ENCODE measurements at regions not wholly inside any gene's neighbourhood (a gene's known extent, or its start where the extent isn't known, plus 50 kb on each side); places are given as distances from the start of the nearest gene placed in this dataset.

DNA sequence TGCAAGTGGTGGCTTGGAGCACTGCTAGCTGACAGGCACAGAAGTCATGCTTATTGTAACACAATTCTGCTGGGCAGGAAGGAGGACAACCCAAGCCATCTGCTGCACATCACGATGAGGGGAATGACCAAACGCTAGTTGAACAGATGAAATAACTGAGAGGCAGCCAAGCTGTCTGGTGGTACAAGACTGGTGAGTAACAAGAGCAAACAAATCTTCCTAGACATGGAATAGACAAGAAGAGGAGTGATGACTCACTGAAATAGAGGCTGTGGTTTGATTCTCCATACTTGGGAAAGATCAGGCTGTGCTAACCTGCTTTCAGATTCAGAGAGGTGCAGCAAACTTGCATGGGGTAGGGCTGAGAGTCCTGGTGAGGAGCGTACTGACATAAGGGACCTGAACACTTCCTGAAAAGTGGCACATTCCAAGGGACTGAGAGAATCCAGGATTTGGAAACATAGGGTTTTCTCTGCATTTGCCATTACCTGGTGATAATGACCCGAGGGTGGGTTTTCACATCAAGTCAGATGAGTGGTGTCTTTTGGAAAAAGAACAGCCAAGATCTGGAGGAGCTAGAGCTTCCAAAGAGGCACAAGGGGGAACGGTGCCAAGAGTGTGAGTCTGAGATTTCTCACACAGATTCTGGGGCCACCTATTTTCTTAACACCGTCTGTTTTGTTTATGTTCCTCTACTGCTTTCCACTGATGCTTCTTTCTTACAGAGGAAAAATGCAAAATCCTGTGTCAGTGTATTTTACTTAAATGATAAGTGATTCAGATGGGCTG, 60.0 kb downstream of the PRL start:
- no peak overlapping the region for H3K14ac ChIP-seq (ENCODE audit: insufficient read depth, low read length)
- no peak overlapping the region for H2AFZ ChIP-seq (ENCODE audit: low read length)
- no peak overlapping the region for H3K4ac ChIP-seq (ENCODE audit: low read depth, low read length)
- no peaks in the 10 kb centered on the region for H3K79me1 ChIP-seq (ENCODE audit: insufficient read depth, low read depth, low read length, poor library complexity, severe bottlenecking)
- no peaks in the 10 kb centered on the region for H3K79me2 ChIP-seq (ENCODE audit: insufficient read depth, low read length)
- H2BK20ac ChIP-seq (ENCODE audit: low read depth, low read length, poor library complexity, severe bottlenecking), result no peak overlapping the region
- H4K8ac ChIP-seq (replicated peaks; ENCODE audit: insufficient read length, low read depth, low read length), result no peak overlapping the region
- H3K27ac ChIP-seq (ENCODE audit: insufficient read length, low read depth, low read length), result no peak overlapping the region
- H3K56ac ChIP-seq (ENCODE audit: insufficient read length, low read depth, low read length), result no peak overlapping the region
- H4K5ac ChIP-seq (ENCODE audit: insufficient read length, low read depth, low read length), result no peak overlapping the region
- DNase-seq, result no peak
- no CpG with 5 or more reads among the region's 6 CpGs for WGBS (ENCODE audit: extremely low coverage, insufficient read length, low lambda C conversion rate)
- no peaks in the 10 kb centered on the region for H3K27me3 Mint-ChIP-seq (ENCODE audit: low read depth)
- H3K4me2 ChIP-seq (ENCODE audit: insufficient read depth, insufficient read length, low read length), result no peak overlapping the region
- no peaks in the 10 kb centered on the region for H3K27me3 ChIP-seq (ENCODE audit: insufficient read depth, low read length)
- H2BK5ac ChIP-seq (ENCODE audit: insufficient read length, low read length), result no peak overlapping the region
- no peak overlapping the region for H2BK120ac ChIP-seq (ENCODE audit: low read depth, low read length, poor library complexity, severe bottlenecking)
- H3K9me3 Mint-ChIP-seq, result peaks cover 5 to 7% of the 10 kb centered on the region in 2 experiments; a peak in 3 of 5 replicates
- no peak overlapping the region for H4K91ac ChIP-seq (ENCODE audit: insufficient read length, low read depth, low read length)
- no peaks in the 10 kb centered on the region for H3K9me3 ChIP-seq (ENCODE audit: control insufficient read depth, low read depth, low read length)
- peaks cover 0 to 7% of the 10 kb centered on the region in 2 experiments; a peak in 2 of 4 replicates for H3K4me1 Mint-ChIP-seq
- no peak overlapping the region for H2BK15ac ChIP-seq (ENCODE audit: low read depth, low read length)
- no peak overlapping the region for H3K23ac ChIP-seq (ENCODE audit: insufficient read length, low read depth, low read length)
- H3K23me2 ChIP-seq (ENCODE audit: insufficient read length, low read depth, low read length, poor library complexity, severe bottlenecking), result no peaks in the 10 kb centered on the region
- H3K18ac ChIP-seq (ENCODE audit: insufficient read length, low read depth, low read length), result no peak overlapping the region
- no peak overlapping the region for H3K4me3 Mint-ChIP-seq
- no peak overlapping the region for H2BK12ac ChIP-seq (ENCODE audit: insufficient read length, low read depth, low read length)
- H3K36me3 Mint-ChIP-seq (ENCODE audit: insufficient read depth in 1 of 3, low read depth in 3 of 3), result peaks cover 0 to 7% (median 5%) of the 10 kb centered on the region in 3 experiments; a peak in 4 of 7 replicates
- H2AK5ac ChIP-seq (ENCODE audit: insufficient read length, low read length), result no peak overlapping the region
- no peak overlapping the region for H3T11ph ChIP-seq (ENCODE audit: low read length)
- TF ChIP-seq, protein P1, sequence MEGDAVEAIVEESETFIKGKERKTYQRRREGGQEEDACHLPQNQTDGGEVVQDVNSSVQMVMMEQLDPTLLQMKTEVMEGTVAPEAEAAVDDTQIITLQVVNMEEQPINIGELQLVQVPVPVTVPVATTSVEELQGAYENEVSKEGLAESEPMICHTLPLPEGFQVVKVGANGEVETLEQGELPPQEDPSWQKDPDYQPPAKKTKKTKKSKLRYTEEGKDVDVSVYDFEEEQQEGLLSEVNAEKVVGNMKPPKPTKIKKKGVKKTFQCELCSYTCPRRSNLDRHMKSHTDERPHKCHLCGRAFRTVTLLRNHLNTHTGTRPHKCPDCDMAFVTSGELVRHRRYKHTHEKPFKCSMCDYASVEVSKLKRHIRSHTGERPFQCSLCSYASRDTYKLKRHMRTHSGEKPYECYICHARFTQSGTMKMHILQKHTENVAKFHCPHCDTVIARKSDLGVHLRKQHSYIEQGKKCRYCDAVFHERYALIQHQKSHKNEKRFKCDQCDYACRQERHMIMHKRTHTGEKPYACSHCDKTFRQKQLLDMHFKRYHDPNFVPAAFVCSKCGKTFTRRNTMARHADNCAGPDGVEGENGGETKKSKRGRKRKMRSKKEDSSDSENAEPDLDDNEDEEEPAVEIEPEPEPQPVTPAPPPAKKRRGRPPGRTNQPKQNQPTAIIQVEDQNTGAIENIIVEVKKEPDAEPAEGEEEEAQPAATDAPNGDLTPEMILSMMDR (conservative IDR thresholded peaks at IDR 0.05), result no peak
- no peaks in the 10 kb centered on the region for H4K20me1 ChIP-seq (ENCODE audit: control insufficient read depth, insufficient read depth, insufficient read length)
- H3K9ac ChIP-seq (ENCODE audit: extremely low read depth, insufficient read length, low read length), result no peak overlapping the region
- H3K4me1 ChIP-seq (ENCODE audit: insufficient read depth, low read length), result no peaks in the 10 kb centered on the region
- no peak overlapping the region for H3K27ac Mint-ChIP-seq
